GM21576 (cell line): ENCODE measurements at regions not wholly inside any gene's neighbourhood (a gene's known extent, or its start where the extent isn't known, plus 50 kb on each side); places are given as distances from the start of the nearest gene placed in this dataset.

Experiments
- ATAC-seq: cut with Tn5 transposase; IDR thresholded peaks from one replicate; pipeline ENCODE4 v1.9.1; 2021; ENCODE audit warnings: mild to moderate bottlenecking, moderate library complexity; ENCODE audit not compliant: unreplicated experiment

DNA sequence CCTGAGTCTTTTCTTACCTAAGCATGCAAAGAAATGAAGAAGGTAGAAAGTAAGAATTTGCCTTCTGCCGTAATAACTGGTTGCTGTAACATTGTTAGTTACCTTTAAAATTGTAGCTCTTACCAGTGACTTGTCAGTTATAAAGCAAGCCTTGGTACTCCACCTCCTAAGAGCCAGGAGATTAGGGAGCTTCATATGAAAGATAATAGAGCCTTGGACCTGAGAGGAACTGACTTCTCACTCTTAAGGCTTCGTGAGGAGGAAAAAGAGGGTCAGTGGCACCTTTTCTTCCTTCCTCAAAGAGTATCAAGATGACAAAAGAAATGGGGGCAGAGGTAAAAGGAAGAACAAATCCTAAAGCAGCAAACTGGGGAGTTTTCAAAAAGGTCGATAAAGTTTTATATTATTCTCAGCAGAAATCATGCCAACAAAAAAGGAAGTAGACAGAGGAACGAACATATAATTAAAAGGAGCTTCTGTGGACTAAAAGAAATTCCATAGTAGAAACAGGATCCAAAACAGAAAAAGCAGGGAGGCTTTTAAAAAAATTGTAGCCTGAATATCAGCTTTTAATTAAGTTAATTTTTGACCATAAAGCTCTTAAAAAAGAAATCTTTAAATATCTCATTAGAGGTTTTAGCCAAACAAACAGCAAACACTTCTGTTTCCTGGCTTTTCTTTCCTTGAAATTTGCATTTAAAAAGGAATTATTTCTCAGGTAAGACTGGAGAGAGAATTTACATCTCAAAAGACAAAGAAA is 847.1 kb upstream of the ALCAM start:
- no peak for ATAC-seq

DNA sequence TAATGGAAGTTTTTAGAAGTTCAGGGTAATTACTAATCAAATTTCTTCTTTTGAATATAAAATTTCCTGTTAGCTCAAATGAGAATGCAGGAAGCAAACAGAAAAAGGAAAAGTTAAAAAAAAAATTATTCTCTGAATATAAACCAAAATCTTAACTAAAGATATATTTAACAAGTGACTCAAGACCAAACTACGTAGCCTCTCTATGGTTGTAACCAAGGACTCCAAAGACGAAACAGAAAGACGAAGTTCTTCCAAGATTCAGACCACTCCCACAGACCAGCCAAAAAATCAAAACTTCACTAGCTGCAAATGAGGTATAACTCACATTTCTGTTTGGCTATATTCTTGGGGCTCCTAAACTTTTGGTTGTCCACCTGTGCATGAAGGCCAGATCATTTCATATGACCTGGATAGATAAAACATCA is 846.5 kb upstream of the ALCAM start:
- peak; percentile 42 for ATAC-seq

DNA sequence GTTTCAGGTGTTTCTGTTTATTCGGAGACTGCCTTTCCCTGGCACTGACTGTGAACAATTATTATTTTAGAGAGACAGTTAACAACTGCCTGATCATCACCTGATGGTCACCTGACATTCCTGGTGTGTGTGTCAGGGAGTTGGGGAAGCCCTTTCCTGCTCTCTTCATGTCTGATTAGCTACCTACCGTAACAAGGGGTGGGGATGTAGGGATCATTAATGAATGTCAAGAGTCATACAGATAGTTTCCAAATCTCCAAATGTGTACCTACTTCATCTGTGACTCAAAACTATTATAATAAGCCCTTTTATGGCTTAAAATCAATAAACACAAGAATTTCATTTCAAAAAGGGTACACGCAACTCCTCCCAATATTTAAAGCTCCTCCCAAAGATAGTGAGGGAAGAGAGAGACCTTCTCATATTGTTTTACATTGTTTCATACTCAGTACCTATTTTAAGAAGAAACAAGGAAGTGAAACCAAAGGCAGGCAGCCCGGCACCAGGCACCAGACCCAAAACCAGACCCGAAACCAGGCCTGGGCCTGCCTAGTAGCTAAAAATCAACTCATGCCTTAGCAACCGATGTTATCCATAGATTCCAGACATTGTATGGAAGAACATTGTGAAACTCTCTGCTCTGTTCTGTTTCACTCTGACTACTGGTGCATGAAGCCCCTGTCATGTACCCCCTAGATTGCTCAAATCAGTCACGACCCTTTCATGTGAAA is 844.9 kb upstream of the ALCAM start:
- peak; percentile 43 for ATAC-seq

DNA sequence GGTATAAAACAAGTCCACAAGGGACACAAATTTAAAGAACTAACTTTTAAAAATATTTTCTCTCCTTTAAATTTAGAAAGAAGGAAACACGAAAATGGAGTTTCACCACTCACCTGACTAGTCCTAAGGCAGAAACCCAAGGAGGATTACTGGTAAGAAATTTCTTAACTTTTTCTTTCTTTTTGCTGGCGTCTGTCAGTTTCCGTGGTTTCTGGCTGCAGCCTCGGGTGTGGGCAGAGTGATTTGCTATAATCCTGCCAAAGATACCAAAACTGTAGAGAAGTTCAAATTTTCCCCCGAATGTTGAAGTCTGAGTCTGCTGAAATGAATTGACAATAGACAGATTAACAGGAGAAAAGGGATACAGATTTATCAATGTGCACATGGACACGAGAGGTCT is 843.6 kb upstream of the ALCAM start:
- no peak for ATAC-seq

DNA sequence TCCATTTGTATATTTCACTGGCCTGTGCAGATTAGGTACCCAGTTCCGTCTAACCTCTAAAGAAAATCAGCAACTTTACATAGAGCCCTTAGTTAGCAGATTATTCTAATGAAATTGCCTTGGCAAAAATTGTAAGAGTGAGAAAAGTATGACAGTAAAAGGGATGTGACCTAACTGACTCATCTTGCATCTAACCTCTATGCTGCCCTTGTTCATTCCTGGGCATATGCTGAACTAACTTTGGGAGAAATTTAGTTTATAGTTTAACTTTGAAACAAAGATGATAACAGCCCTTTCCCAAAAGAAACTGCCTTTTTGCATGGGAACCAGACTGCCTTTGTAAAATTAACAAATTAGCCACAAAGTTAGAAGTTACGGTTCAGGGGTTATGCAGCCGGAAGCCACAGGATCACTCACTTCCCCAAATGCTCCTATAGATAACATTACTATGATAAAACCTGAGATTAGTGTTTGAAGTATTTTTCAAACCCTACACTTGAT is 839.8 kb upstream of the ALCAM start:
- ATAC-seq: peak; percentile 89

DNA sequence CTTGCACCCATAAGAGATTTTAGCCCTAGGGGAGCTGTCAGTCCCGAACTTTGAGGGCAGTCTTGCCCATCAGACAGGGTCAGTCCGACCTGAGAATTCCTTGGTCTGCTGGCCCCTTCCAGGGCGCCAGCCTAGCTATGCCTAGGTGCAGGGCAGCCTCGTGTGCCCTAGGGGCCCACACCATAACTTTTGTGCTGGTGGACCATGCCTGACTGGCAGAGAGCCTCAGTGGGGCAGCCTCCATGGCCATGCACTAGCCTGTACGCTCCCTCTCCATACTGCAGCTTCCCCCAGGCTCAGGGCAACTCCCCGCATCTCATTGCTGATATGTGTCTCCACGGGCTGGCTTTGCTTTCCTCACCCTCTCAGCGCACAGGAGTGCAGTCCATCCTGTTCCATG is 835.8 kb upstream of the ALCAM start:
- ATAC-seq: no peak

DNA sequence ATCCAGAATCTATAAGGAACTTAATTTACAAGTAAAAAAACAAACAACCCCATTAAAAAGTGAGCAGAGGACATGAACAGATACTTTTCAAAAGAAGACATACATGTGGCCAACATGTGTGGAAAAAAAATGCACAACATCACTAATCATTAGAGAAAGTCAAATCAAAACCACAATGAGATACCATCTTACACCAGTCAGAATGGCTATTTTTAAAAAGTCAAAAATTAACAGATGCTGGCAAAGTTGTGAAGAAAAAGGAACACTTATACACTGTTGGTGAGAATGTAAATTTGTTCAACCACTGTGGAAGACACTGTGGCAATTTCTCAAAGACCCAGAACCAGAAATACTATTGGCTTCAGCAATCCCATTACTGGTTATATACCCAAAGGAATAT is 830.0 kb upstream of the ALCAM start:
- no peak for ATAC-seq

DNA sequence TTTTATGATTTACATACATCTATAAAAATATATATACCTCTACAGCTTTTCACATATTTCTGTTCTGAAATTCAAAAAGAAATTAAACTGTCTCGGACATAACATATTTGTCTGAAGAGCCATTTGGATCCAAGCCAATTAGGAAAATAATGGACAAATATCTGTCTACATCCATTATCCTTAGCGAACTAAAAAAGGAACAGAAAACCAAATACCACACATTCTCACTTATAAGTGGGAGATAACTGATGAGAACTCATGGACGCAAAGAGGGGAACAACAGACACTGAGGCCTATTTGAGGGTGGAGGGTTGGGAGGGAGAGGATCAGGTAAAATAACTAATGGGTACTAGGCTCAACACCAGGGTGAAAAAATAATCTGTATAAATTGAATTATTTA is 829.4 kb upstream of the ALCAM start:
- no peak for ATAC-seq

DNA sequence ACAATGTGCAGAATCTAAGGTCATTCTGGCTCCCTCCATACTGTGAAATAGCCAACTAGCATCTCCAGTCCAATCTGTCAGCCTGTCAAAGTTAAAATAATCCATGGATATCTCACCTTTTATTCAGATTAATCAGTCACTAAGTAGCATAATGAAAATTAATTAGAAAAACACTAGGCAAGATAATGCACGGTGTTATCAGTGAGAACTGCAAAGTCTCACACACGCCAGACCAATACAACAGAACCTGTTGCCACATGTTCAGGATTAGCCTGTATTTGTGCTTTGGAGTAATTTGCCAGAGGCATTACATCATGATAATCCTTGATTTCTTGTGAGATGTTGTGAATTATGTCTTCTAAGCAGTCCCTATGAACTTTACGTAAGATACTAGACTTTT is 820.4 kb upstream of the ALCAM start:
- ATAC-seq: no peak

DNA sequence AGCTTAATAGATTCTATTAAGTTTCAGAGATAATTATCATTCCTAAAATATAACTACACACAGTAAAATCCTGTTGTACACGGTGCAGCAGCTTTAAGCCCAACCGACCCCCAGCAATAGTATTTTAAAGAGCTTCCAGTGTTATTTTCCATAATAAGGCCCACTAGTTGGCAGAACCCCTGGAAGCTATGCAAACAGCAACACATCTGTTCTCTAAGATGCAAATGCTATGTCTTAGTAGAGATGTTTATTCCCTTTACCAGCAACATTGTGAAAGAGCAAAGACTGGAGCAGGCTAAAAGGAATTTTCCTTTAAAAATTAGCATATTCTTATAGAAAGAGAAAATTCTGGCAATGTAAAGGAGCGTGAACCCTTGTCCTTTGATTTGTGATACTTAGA is 819.7 kb upstream of the ALCAM start:
- ATAC-seq: no peak

DNA sequence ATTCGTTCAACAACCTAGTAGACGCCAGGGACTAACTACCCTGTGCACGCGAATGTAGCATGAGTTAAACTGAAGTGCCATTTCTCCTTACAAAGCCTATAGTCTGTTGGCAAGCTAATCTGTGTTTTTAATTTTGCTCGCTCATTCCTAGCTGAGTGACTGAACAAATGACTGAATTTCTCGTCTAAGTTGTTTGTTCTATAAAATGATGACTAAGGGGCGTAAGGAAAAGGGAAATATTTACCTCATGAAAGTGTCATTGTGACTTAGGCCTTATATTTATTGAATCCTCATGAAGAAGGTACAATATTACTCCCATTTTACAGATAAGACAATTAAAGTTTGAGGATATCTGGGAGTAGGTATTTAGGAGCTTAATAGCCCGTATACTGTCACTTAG is 818.3 kb upstream of the ALCAM start:
- no peak for ATAC-seq

DNA sequence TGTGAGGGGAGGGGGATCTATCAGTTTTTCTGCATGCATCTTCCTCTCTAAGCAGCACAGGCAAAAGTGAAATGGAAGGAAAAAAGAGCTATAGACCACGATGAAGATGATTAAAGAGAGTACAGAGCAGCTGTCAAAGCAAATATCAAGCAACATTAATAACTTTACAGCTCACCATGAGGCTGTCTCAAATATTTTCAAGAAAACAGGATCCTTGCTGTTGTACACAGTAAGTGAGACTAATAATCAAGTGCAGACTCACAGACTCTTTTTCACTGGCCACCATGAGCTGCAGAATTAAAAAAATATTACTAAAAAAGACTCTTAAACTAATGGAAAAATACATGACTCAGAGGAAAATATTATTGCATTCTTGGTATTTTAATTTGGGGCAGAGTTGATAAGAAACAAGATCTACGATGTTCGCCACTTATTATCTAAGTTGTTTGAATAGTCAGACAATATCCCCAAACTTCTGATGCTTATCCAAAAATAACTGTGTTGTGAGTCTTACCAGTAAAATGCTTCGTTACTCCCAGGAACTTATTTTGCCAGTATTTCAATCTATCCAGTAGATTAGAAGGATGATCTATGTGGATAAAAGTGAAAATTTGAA is 817.5 kb upstream of the ALCAM start:
- no peak for ATAC-seq

DNA sequence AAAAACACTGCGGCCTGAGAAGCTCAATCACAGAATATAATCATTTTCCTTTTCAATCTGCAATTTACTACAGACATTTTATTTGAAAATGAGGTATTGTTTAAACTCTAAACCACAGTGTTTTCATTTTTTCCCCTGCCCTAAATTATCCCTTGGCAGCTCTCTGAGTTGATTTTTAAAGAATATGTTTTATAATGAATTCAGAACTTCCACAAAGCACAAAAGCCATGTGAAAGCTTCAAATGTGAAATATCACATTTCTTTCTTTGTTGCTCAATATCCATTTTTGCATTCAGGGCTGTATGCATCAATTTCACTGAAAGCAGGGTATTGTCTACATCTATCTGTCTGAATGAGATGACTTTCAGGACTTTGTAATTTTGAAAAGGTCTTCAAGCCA is 813.6 kb upstream of the ALCAM start:
- ATAC-seq: no peak

DNA sequence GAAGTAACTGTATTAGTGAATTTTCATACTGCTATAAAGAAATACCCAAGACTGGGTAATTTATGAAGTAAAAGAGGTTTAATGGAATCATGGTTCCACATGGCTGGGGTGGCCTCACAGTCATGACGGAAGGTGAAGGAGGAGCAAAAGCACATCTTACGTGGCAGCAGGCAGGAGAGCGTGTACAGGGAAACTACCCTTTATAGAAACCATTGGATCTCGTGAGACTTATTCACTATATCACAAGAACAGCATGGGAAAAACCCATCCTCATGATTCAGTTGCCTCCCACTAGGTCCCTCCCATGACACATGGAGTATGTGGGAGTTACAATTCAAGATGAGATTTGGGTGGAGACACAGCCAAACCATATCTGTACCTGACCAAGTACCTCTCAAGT is 812.3 kb upstream of the ALCAM start:
- no peak for ATAC-seq

DNA sequence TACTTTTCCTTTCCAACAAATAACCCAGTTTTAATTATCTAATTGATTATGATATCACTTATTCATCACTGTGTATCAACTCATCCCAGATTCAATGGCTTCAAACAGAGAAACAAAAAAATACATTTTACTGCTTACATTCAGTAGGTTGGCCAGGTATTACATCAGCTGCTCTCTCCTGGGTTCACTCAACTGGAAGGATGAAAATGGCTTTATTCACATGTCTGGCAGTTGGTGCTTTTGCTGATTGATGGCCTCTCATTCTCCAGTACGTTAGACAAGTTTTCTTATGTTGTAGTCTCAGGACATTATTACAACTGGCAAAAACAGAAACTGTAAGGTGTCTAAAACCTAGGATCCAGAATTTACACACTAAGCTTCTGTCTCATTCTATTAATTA is 811.0 kb upstream of the ALCAM start:
- no peak for ATAC-seq

DNA sequence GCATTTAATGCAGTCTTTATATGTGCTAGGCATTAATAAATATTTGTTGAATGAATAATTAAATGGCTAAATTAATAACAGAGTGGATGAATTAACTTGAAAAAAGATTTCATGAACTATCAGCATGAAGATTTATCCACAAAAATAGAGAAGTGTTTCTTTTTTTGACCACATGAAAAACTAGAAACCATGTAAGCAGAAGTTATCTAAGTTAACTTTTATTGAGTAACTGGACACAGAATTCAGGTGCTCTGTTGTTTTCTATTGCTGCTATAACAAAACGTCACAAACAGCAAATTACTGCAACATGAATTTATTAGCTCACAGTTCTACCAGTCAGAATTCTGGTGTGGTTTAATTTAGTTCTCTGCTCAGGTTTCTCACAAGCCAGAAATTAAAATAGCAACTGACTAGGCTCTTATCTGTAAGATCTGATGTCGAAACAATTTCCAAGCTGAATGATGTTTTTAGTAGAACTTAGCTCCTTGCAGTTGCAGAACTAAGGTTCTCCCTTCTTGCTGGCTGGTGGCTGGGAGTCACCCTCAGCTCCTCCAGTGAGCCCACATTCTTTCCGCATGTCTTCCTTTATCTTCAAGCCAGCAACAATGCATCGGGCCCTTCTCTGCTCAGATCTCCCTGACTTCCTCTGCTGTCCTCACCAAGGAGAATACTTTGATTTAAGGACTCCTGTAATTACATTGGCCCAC is 810.2 kb upstream of the ALCAM start:
- no peak for ATAC-seq

DNA sequence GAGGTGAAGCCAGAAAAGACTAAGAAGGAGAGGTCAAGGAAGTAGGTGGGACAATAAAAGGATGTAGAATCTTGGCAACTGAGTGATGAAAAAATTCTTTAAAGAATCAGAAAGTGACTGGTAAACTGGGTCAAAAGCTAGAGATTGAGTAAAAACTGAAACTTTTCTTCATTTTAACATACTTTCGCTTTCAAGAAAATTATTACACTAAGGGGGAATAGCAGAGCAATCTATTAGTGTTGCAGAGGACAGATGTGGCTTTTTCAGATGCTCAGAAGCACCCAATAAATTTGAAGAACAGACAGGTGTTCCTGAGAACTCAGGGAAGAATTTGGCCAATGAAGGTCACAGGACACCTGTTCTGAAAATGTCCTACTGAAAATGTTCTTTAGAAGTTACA is 805.4 kb upstream of the ALCAM start:
- peak; percentile 53 for ATAC-seq

DNA sequence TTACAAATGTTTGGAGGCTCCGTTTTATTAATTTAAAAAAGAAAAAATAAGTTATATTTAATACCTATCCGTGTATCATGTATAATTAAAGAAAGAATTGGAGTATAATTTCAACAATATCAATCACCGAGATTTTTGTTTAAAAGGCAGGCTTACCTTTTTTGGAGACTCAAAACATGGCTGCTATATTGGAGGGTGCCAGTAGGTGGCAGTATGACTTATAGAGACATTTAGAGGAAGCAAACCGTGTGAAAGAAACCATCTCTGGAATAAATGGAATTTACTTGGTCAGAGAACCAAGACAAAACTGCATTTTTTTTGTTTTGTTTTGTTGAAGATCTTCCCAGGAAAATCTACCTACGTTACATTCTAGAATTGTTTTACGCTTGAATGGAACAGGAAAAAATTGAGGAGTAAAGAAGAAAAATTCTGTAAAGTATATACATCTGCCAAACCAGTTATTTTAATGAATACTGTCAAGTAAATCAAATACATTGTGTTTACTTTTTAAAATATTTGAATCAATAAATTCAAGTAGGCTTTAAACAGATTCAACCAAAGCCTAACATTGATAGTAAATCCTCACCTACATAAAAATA is 802.6 kb upstream of the ALCAM start:
- ATAC-seq: no peak

DNA sequence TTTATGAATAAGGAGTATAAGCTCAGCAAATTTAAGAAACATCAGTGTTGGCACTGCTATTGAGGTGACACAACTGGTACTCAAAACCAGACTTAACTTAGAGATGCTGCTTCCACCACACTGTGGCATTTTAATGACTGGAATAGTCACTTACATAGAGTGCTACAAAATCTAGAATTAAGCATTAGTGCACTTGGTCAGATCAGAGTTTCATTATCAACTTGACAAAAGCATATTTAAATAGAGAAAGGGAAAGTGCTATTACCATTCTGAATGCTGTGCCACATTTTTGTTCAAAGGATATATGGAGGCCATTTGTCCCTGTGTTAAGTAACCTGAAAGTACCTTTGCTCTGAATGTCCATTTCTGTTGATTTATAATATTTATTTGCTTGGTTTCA is 800.7 kb upstream of the ALCAM start:
- ATAC-seq: no peak

DNA sequence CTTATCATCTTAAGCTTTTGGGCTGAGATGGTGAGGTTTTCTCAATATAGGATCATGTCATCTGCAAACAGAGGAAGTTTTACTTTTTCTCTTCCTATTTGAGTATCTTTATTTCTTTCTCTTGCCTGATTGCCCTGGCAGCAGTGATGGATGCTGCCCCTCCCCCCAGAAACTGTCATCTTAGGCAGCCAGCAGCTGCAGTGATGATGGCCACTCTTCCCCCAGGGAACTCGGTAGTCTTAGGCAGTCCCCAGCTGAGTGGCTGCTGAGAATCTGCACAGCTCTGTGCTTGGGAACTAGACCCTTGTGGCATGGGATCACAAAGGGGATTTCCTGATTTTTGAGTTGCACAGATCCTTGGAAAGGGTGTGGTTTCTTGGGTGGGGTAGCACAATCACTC is 791.1 kb upstream of the ALCAM start:
- ATAC-seq: no peak

DNA sequence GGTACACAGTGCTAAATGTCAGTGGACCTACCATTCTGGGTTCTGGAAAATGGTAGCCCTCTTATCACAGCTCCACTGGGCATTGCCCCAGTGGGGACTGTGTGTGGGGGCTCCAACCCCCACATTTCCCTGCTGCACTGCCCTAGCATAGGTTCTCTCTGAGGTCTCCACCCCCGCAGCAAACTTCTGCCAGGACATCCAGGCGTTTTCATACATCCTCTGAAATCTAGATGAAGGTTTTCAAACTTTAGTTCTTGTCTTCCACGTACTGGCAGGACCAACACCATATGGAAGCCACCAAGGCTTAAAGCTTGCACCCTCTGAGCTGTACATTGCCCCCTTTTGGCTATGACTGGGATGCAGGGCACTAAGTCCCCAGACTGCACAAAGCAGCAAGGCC is 788.2 kb upstream of the ALCAM start:
- ATAC-seq: no peak
